IPS-20b (cell line): ENCODE measurements at regions not wholly inside any gene's neighbourhood (a gene's known extent, or its start where the extent isn't known, plus 50 kb on each side); places are given as distances from the start of the nearest gene placed in this dataset.
"Not testable (repeated sequence)": the region's sequence is repeated elsewhere in the genome, so short reads cannot be mapped to it uniquely, and the experiment has no call there.

Source experiments
- H3K27ac ChIP-seq: one replicate; pipeline ENCODE4 v1.5.1; 2013; ENCODE audit warnings: low read length
- H3K27me3 ChIP-seq: 2 replicates; pipeline ENCODE4 v1.6.1; 2013; ENCODE audit warnings: mild to moderate bottlenecking, low read length, inconsistent platforms; ENCODE audit not compliant: insufficient read depth
- H3K36me3 ChIP-seq: 2 replicates; pipeline ENCODE4 v1.6.1; 2013; ENCODE audit warnings: low read depth, mild to moderate bottlenecking, inconsistent platforms, low read length, moderate library complexity; ENCODE audit not compliant: insufficient read depth
- H3K4me1 ChIP-seq: 2 replicates; pipeline ENCODE4 v1.6.1; 2013; ENCODE audit warnings: mild to moderate bottlenecking, control low read depth, inconsistent platforms, low read length, moderate library complexity; ENCODE audit not compliant: insufficient read depth
- H3K4me3 ChIP-seq: 2 replicates; pipeline ENCODE4 v1.5.1; 2013; ENCODE audit warnings: mild to moderate bottlenecking, low read length, inconsistent platforms
- H3K9ac ChIP-seq: 2 replicates; pipeline ENCODE4 v1.6.1; 2013; ENCODE audit warnings: low read depth, mild to moderate bottlenecking, inconsistent platforms, low read length, moderate library complexity
- H3K9me3 ChIP-seq: 2 replicates; pipeline ENCODE4 v1.6.1; 2013; ENCODE audit warnings: mild to moderate bottlenecking, low read depth, low read length, inconsistent platforms; ENCODE audit not compliant: insufficient read depth

GRCh38 chr14:26293909-26294308, 303.9 kb downstream of the NOVA1 start:
- no peaks in the 10 kb centered on the region for H3K27me3 ChIP-seq
- H3K9me3 ChIP-seq, result no peaks in the 10 kb centered on the region
- no peaks in the 10 kb centered on the region for H3K36me3 ChIP-seq
- H3K9ac ChIP-seq, result no peak overlapping the region
- no peaks in the 10 kb centered on the region for H3K4me1 ChIP-seq
- H3K4me3 ChIP-seq, result no peak overlapping the region
- no peak overlapping the region for H3K27ac ChIP-seq

DNA sequence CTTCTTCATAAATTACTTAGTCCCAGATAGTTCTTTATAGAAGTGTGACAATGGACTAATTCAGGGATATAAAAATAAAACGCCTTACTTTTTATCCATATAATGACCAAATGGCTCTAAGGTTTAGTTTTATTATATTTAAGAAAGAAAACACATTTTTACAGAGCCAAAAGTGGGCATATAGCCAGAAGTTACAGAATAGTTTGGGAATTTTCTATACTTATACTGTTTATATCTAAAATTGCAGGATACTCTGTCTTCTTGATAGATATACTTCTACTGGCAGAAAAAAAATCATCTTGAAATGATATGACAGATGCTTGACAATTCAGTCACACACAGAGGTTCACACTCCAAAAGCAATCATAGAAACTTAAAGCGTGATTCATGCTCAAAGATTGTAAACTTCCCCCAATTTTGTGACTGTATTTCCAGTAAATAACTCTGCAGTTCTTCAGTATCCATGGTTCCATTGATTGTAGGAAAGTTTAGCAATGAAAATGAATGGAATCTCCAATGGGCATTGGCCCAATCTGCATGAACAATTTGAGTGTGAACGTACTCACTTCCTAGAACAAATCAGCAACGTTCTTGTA, 307.8 kb downstream of the NOVA1 start:
- H3K4me1 ChIP-seq, result no peaks in the 10 kb centered on the region
- H3K4me3 ChIP-seq, result no peak overlapping the region
- no peaks in the 10 kb centered on the region for H3K27me3 ChIP-seq
- no peak overlapping the region for H3K9ac ChIP-seq
- no peak overlapping the region for H3K27ac ChIP-seq
- H3K36me3 ChIP-seq, result no peaks in the 10 kb centered on the region
- no peaks in the 10 kb centered on the region for H3K9me3 ChIP-seq

DNA sequence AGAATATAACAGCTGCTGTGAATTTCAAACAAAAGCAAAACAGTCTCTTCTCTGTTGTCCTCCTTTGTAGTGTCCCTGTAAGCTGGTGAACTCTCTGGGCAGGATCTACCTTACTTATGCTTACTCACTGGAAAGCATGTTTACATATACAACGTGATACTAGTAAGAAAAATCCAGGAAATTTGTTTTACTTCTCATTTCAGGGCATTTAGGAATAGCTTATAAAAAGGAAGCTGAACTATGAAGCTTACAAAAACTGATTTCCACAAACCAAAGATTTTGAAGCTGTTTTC, 311.0 kb downstream of the NOVA1 start:
- Histone ChIP-seq H3K27ac (no peak overlapping the region), H3K9ac (no peak overlapping the region), H3K27me3 (no peaks in the 10 kb centered on the region), H3K4me1 (peaks cover 1% of the 10 kb centered on the region; the same call in 1 of the 2 replicates), H3K4me3 (no peak overlapping the region), H3K9me3 (no peaks in the 10 kb centered on the region), H3K36me3 (no peaks in the 10 kb centered on the region)

DNA sequence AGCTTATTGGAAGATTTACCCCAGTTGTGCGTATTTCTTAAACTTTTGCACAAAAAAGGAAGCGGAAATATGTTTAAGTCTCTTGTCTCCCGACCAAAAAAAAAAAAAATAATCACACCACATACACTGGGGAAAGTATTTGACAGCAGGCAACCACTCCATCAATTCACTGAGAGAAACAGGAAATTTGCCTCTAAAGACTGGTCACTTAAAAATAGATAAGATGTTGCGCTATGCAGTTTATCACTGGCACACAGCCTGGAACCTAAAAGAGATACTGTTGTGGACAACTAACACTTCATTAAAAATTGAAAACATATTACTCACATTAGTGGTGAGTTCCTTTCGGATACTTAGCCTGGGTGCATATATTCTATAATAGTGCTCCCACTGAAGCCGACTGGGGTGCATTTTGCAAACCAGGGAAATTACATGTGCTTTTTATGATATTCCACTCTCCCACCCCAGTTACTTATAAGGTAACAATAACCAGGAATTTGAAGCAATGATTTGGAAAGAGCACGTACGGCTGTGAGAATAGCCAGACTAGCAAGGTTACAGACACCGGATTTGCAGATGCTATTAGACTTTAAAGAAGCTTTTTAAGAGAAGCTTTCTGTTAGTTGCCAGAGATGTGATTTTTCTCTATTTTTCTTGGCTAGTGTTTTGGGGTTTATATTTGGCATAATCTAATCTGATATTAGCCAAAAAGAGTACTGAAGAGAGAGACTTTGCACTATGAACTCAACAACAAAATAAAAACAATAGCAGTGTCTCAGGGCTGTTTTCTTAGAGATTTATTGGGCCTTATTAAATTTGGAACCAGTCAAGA, 311.5 kb downstream of the NOVA1 start:
- Histone ChIP-seq H3K36me3 (no peaks in the 10 kb centered on the region), H3K27me3 (no peaks in the 10 kb centered on the region), H3K4me1 (peaks cover 7% of the 10 kb centered on the region), H3K27ac (no peak overlapping the region), H3K9ac (no peak overlapping the region), H3K4me3 (no peak overlapping the region), H3K9me3 (no peaks in the 10 kb centered on the region)

- H3K27ac ChIP-seq, result no peak overlapping the region
- no peak overlapping the region for H3K4me3 ChIP-seq
- H3K9me3 ChIP-seq, result no peaks in the 10 kb centered on the region
Observed at GRCh38 chr14:26282578-26282977, 315.3 kb downstream of the NOVA1 start.

DNA sequence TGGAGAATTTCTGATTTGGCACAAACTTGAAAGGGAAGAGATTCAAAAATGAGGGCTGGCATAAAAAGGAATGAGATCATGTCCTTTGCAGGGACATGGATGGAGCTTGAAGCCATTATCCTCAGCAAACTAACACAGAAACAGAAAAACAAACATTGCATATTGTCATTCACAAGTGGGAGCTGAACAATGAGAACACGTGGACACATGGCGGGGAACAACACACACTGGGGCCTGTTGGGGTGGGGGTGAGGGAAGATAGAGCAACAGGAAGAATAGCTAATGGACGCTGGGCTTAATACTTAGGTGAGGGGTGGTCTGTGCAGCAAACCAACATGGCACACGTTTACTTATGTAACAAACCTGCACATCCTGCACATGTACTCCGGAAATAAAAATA, 315.8 kb downstream of the NOVA1 start:
- H3K4me1 ChIP-seq, result peaks cover 11% of the 10 kb centered on the region
- not testable (repeated sequence) for H3K27me3 ChIP-seq, H3K27ac ChIP-seq, H3K4me3 ChIP-seq, H3K36me3 ChIP-seq, H3K9ac ChIP-seq, H3K9me3 ChIP-seq

More at GRCh38 chr14:26282578-26282977, 315.3 kb downstream of the NOVA1 start:
- Histone ChIP-seq H3K36me3 (no peaks in the 10 kb centered on the region), H3K27me3 (no peaks in the 10 kb centered on the region), H3K4me1 (peaks cover 11% of the 10 kb centered on the region), H3K9ac (no peak overlapping the region)

DNA sequence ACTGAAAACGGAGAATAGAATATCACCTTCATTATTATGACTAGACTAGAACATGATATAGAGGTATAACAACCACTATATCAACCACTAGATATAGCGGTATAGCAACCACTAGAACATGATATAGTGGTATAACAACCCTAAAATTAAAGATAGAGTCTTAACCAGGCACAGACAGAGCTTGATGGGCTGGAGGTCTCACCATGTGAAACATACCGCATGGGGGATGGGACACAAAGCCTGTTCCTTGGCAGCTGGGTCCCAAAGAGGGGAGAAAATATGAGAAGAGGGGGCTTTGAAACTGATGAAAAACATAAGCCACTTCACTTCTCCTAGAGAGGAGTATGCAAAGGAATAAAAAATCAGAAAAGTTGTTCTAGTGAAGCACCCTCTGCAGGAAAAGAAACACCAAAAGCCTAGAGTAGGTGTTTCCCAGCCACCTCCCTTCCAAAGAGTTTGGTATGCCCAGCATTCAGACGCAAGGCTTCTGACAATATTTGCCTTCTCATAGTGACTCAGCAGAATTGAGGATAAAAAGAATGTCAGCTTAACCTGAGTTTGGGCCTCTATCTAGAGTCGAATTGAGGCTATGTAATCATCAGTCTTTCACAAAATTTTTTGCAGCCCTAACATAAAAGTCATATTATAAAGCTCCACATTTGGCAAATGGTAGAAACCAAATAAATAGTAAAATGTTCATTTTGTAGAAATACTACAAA, 316.4 kb downstream of the NOVA1 start:
- Histone ChIP-seq H3K27ac (no peak overlapping the region), H3K9me3 (no peaks in the 10 kb centered on the region), H3K9ac (no peak overlapping the region), H3K4me1 (peaks cover 11% of the 10 kb centered on the region), H3K4me3 (no peak overlapping the region), H3K36me3 (no peaks in the 10 kb centered on the region), H3K27me3 (no peaks in the 10 kb centered on the region)

DNA sequence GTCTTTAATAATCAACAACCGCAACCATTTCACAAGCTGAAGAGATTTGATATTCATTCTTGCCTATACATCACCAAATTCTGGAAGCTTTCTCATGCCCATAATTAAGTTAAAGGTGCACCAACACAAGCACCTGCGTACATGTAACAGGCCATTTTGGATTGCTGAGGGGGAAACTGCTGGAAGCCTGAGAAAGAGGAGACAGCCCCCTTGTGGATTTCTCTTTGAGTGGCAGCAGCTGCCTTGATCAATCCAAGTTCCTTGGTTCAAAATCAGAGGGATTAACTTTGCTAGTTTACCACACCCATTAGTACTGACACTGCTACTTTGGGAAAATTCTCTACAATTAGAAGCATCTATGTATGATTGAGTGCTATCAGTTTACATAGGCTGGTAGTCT, 321.1 kb downstream of the NOVA1 start:
- Histone ChIP-seq H3K36me3 (no peaks in the 10 kb centered on the region), H3K4me1 (peaks cover 9% of the 10 kb centered on the region), H3K27ac (no peak overlapping the region), H3K9me3 (no peaks in the 10 kb centered on the region), H3K27me3 (no peaks in the 10 kb centered on the region), H3K4me3 (no peak overlapping the region), H3K9ac (no peak overlapping the region)

GRCh38 chr14:26265170-26265685, 332.6 kb downstream of the NOVA1 start:
- Histone ChIP-seq H3K9ac (no peak overlapping the region), H3K4me3 (no peak overlapping the region), H3K27ac (no peak overlapping the region), H3K27me3 (no peaks in the 10 kb centered on the region), H3K9me3 (no peaks in the 10 kb centered on the region), H3K36me3 (no peaks in the 10 kb centered on the region), H3K4me1 (peaks cover 18% of the 10 kb centered on the region)

DNA sequence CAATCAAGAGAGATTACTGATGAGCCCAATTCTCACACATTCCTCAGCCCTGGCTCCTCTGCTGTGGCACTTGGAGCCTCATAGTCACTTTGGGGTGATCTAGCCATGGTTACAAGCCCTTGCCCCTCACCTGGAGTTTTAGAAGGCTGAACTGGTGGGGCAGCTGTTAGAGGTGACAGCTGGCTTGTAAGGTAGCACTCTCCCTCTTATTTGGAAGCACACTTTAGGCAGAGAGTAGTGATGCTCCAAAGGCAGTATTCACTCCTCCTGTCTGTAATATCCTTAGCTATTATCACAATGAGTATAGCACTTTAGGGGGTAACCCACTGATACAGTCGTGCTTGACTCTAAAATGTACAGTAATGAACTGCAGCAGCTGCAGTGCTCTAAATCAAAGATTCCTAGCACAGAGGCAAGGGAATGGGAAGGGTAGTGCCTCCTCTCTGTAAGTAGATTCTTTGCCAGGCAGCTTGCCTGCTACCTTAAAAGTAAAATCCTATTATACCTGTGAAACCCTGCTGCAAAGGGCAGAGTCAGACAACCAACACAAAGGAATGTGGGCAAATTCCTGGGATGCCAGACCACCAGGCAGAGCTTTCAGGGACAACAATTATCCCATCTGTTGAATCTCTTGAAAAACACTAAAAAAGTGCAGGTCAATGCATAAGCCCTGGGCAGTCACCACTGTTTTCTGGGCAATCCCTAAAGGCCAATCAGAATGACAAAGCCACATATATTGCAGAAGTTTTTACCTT, 336.3 kb downstream of the NOVA1 start:
- Histone ChIP-seq H3K4me3 (peak overlapping the region; percentile 10; the same call in 1 of the 2 replicates), H3K9ac (no peak overlapping the region), H3K9me3 (peaks cover 2% of the 10 kb centered on the region; the same call in 1 of the 2 replicates), H3K36me3 (no peaks in the 10 kb centered on the region), H3K27me3 (no peaks in the 10 kb centered on the region), H3K27ac (peak overlapping the region; percentile 12), H3K4me1 (peaks cover 18% of the 10 kb centered on the region)

DNA sequence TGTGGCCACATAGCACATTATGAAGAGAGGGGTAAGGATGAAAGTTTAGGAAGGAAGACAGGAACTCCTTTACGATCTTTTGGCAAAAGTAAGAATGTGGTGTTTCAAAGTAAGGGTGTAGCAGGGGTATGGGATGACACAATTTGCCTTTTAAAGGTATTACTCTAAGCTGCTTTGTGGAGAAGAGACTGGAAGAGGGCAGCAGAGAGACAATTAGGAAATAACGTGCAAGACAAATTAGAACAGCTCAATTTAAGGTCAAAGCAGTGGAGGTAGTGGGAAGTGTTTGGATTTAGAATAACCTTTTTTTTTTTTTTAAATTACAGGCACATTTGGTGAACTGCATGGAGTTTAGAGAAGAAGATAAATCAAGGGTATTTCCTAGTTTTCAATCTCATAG, 342.6 kb downstream of the NOVA1 start:
- Histone ChIP-seq H3K9me3 (peaks cover 2% of the 10 kb centered on the region; the same call in 1 of the 2 replicates), H3K9ac (no peak overlapping the region), H3K27me3 (no peaks in the 10 kb centered on the region), H3K4me3 (no peak overlapping the region), H3K36me3 (no peaks in the 10 kb centered on the region), H3K27ac (no peak overlapping the region), H3K4me1 (0 out of 2 replicates have a peak, but pooled peaks cover 3% of the 10 kb centered on the region)
